BLaER1 (cell line): ENCODE measurements at regions not wholly inside any gene's neighbourhood (a gene's known extent, or its start where the extent isn't known, plus 50 kb on each side); places are given as distances from the start of the nearest gene placed in this dataset.

ENCODE experiments used
- H3K27ac ChIP-seq: shearing (Covaris generic); formaldehyde crosslinking; 2 replicates; pipeline ENCODE4 v1.8.1; 2022
- H3K27me3 ChIP-seq: shearing (Covaris generic); formaldehyde crosslinking; 2 replicates; pipeline ENCODE4 v1.8.1; 2022
- H3K36me3 ChIP-seq: shearing (Covaris generic); formaldehyde crosslinking; 2 replicates; pipeline ENCODE4 v1.8.1; 2022
- H3K4me1 ChIP-seq: shearing (Covaris generic); formaldehyde crosslinking; 2 replicates; pipeline ENCODE4 v1.8.1; 2022
- H3K4me2 ChIP-seq: shearing (Covaris generic); formaldehyde crosslinking; 2 replicates; pipeline ENCODE4 v1.8.1; 2022
- H3K4me3 ChIP-seq: shearing (Covaris generic); formaldehyde crosslinking; 2 replicates; pipeline ENCODE4 v1.8.1; 2022
- H3K9ac ChIP-seq: shearing (Covaris generic); formaldehyde crosslinking; 2 replicates; pipeline ENCODE4 v1.8.1; 2022
- H3K9me3 ChIP-seq: shearing (Covaris generic); formaldehyde crosslinking; 2 replicates; pipeline ENCODE4 v1.8.1; 2022
- H4K20me1 ChIP-seq: shearing (Covaris generic); formaldehyde crosslinking; 2 replicates; pipeline ENCODE4 v1.8.1; 2022
- Cebpa-rat ChIP-seq: shearing (Covaris generic); IDR thresholded peaks from 2 replicates; pipeline ENCODE4 v1.8.1; 2022

- Histone ChIP-seq H3K4me1 (no peaks in the 10 kb centered on the region), H4K20me1 (no peaks in the 10 kb centered on the region), H3K9ac (no peak overlapping the region), H3K4me2 (no peak overlapping the region), H3K9me3 (no peaks in the 10 kb centered on the region), H3K4me3 (no peak overlapping the region), H3K36me3 (no peaks in the 10 kb centered on the region), H3K27me3 (no peaks in the 10 kb centered on the region), H3K27ac (no peak overlapping the region)
- TF ChIP-seq Cebpa-rat: no peak
Observed at GRCh38 chr12:23399402-23399933, 550.0 kb downstream of the SOX5 start.

DNA sequence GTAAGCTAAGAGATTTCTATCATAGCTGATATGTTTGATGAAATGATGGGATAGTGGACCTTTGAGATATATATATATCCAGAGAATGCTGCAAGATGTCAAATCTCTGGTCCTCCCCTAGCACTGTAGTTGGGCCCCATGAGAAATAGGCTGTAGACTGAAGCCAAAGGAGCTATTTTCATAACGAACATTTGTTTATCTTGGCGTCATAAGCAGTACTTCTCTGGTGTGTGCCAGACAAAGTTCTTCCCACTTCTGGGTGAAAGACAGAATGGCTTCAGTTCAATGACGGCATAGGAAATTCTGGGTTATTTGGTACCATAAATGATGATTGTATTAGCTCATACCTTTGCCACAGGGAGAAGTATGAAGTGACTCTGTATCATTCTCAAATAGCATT, 534.3 kb downstream of the SOX5 start:
- no peaks in the 10 kb centered on the region for H3K36me3 ChIP-seq
- TF ChIP-seq Cebpa-rat: no peak
- no peaks in the 10 kb centered on the region for H3K27me3 ChIP-seq

DNA sequence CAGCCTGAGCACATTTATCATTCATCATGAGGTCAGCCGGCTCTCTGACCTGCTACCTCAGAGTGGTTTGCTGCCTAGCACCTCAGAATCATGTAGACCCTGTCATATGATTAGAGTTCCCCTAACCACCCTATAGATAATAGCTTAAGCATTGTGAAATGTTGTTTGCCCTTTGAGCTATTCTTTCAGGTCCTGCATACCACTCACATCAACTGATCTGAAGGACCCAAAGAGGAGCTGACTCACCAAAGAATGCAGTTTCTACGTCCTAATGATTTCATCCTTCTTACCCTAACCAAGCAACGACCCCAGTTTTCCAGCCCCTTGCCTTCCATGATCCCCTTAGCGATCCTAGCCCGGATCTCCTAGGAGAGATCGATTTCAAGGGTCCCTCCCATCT, 527.9 kb downstream of the SOX5 start:
- no peak overlapping the region for H3K4me2 ChIP-seq

More for the DNA sequence above, 534.3 kb downstream of the SOX5 start:
- H3K4me2 ChIP-seq: no peak overlapping the region
- no peaks in the 10 kb centered on the region for H3K9me3 ChIP-seq
- no peak overlapping the region for H3K9ac ChIP-seq
- H3K4me3 ChIP-seq: no peak overlapping the region
- no peak overlapping the region for H3K27ac ChIP-seq
- H3K4me1 ChIP-seq: no peaks in the 10 kb centered on the region
- H4K20me1 ChIP-seq: no peaks in the 10 kb centered on the region

GRCh38 chr12:23423097-23423687, 526.3 kb downstream of the SOX5 start:
- no peak for TF ChIP-seq Cebpa-rat
- no peaks in the 10 kb centered on the region for H3K4me1 ChIP-seq
- no peaks in the 10 kb centered on the region for H3K27me3 ChIP-seq
- no peaks in the 10 kb centered on the region for H3K36me3 ChIP-seq
- no peak overlapping the region for H3K4me2 ChIP-seq
- no peaks in the 10 kb centered on the region for H4K20me1 ChIP-seq
- H3K9ac ChIP-seq: no peak overlapping the region
- H3K9me3 ChIP-seq: no peaks in the 10 kb centered on the region
- H3K4me3 ChIP-seq: no peak overlapping the region
- H3K27ac ChIP-seq: no peak overlapping the region

More for the DNA sequence above, 527.9 kb downstream of the SOX5 start:
- H3K9me3 ChIP-seq: no peaks in the 10 kb centered on the region
- no peak overlapping the region for H3K27ac ChIP-seq
- H3K4me3 ChIP-seq: no peak overlapping the region
- H3K27me3 ChIP-seq: no peaks in the 10 kb centered on the region
- no peak overlapping the region for H3K9ac ChIP-seq
- H4K20me1 ChIP-seq: no peaks in the 10 kb centered on the region
- no peaks in the 10 kb centered on the region for H3K4me1 ChIP-seq
- TF ChIP-seq Cebpa-rat: no peak
- no peaks in the 10 kb centered on the region for H3K36me3 ChIP-seq

DNA sequence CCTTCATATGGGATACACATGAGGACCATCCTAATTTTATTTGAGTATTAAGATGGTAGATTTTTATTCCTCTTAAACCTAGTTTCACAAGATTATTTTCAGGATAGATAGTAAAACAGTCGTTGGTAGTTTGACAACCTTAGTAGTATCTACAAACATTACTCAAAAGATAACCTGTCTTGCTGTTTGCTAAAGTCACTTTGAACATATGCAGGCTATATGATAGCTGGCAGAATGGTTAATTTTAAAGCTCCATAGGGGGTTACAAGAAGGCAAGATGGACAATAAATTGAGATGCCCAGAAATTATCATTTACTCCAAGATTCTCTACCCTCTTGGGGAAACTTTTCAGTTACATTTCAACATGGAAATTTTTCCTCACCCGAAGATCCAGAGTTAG, 525.7 kb downstream of the SOX5 start:
- Histone ChIP-seq H3K9me3 (no peaks in the 10 kb centered on the region), H3K4me2 (no peak overlapping the region), H3K27me3 (no peaks in the 10 kb centered on the region), H3K9ac (no peak overlapping the region), H3K4me3 (no peak overlapping the region), H4K20me1 (no peaks in the 10 kb centered on the region), H3K4me1 (no peaks in the 10 kb centered on the region), H3K36me3 (no peaks in the 10 kb centered on the region), H3K27ac (no peak overlapping the region)
- TF ChIP-seq Cebpa-rat: no peak

GRCh38 chr12:23424685-23425084, 524.8 kb downstream of the SOX5 start:
- Histone ChIP-seq H3K4me3 (no peak overlapping the region), H3K27me3 (no peaks in the 10 kb centered on the region), H3K36me3 (no peaks in the 10 kb centered on the region), H3K4me2 (no peak overlapping the region), H3K4me1 (no peaks in the 10 kb centered on the region), H4K20me1 (no peaks in the 10 kb centered on the region), H3K9ac (no peak overlapping the region), H3K9me3 (no peaks in the 10 kb centered on the region), H3K27ac (no peak overlapping the region)
- TF ChIP-seq Cebpa-rat: no peak

GRCh38 chr12:23426328-23426727, 523.1 kb downstream of the SOX5 start:
- no peak overlapping the region for H3K27ac ChIP-seq
- H3K4me2 ChIP-seq: no peak overlapping the region
- TF ChIP-seq Cebpa-rat: no peak
- H3K4me3 ChIP-seq: no peak overlapping the region
- H3K27me3 ChIP-seq: no peaks in the 10 kb centered on the region
- H3K4me1 ChIP-seq: no peaks in the 10 kb centered on the region
- H4K20me1 ChIP-seq: no peaks in the 10 kb centered on the region
- H3K9ac ChIP-seq: no peak overlapping the region
- H3K36me3 ChIP-seq: no peaks in the 10 kb centered on the region
- no peaks in the 10 kb centered on the region for H3K9me3 ChIP-seq

GRCh38 chr12:23428758-23429157, 520.7 kb downstream of the SOX5 start:
- no peak for TF ChIP-seq Cebpa-rat
- Histone ChIP-seq H3K4me3 (no peak overlapping the region), H3K36me3 (no peaks in the 10 kb centered on the region), H3K4me1 (no peaks in the 10 kb centered on the region), H3K27me3 (no peaks in the 10 kb centered on the region), H4K20me1 (no peaks in the 10 kb centered on the region), H3K9ac (no peak overlapping the region), H3K4me2 (no peak overlapping the region), H3K27ac (no peak overlapping the region), H3K9me3 (no peaks in the 10 kb centered on the region)

- no peaks in the 10 kb centered on the region for H3K36me3 ChIP-seq
- no peaks in the 10 kb centered on the region for H3K9me3 ChIP-seq
- no peak overlapping the region for H3K9ac ChIP-seq
- TF ChIP-seq Cebpa-rat: no peak
- no peak overlapping the region for H3K4me3 ChIP-seq
- no peaks in the 10 kb centered on the region for H3K27me3 ChIP-seq
- H3K4me1 ChIP-seq: no peaks in the 10 kb centered on the region
- no peak overlapping the region for H3K27ac ChIP-seq
- H3K4me2 ChIP-seq: no peak overlapping the region
- no peaks in the 10 kb centered on the region for H4K20me1 ChIP-seq
Observed at GRCh38 chr12:23431006-23431405, 518.5 kb downstream of the SOX5 start.

GRCh38 chr12:23433121-23433520, 516.3 kb downstream of the SOX5 start:
- Histone ChIP-seq H3K4me1 (no peaks in the 10 kb centered on the region), H3K27me3 (no peaks in the 10 kb centered on the region), H3K4me2 (no peak overlapping the region), H3K36me3 (no peaks in the 10 kb centered on the region), H4K20me1 (no peaks in the 10 kb centered on the region), H3K9ac (no peak overlapping the region), H3K9me3 (no peaks in the 10 kb centered on the region), H3K27ac (no peak overlapping the region), H3K4me3 (no peak overlapping the region)
- no peak for TF ChIP-seq Cebpa-rat

DNA sequence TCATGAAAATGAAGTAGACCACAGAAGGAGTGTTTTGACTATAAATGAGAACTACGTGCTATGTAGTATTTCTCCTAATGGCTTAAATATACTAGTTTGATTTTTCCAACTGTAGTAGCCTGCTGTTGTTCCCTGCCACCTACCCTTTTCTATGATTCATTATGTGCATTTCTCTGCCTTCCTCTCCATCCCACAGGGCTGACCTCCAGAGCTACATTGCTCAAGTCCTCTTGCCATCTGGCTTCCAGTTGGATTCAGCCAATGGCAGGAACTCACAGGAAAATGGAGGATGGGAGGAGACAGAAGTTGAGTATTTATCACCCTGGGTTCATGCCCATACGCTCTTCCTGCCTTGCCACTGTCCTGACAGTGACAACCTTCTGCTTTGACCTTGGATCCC, 515.3 kb downstream of the SOX5 start:
- Histone ChIP-seq H4K20me1 (no peaks in the 10 kb centered on the region), H3K27ac (no peak overlapping the region), H3K9ac (no peak overlapping the region), H3K27me3 (no peaks in the 10 kb centered on the region), H3K4me2 (no peak overlapping the region), H3K4me3 (no peak overlapping the region), H3K36me3 (no peaks in the 10 kb centered on the region), H3K4me1 (no peaks in the 10 kb centered on the region), H3K9me3 (no peaks in the 10 kb centered on the region)
- TF ChIP-seq Cebpa-rat: no peak
